GM19463 (cell line): ENCODE measurements at regions not wholly inside any gene's neighbourhood (a gene's known extent, or its start where the extent isn't known, plus 50 kb on each side); places are given as distances from the start of the nearest gene placed in this dataset.

ENCODE experiments used
- ATAC-seq: cut with Tn5 transposase; IDR thresholded peaks from one replicate; pipeline ENCODE4 v1.9.1; 2021; ENCODE audit warnings: mild to moderate bottlenecking, moderate library complexity; ENCODE audit not compliant: unreplicated experiment

GRCh38 chr9:115250621-115251032 lies 132.7 kb upstream of the TNC start:
- no peak for ATAC-seq

- no peak for ATAC-seq
Observed at GRCh38 chr9:115254287-115255180, 136.6 kb upstream of the TNC start.

- ATAC-seq, result no peak
Observed at GRCh38 chr9:115261656-115262081, 143.7 kb upstream of the TNC start.

- ATAC-seq, result peak; percentile 86
Observed at GRCh38 chr9:115262477-115262876, 144.5 kb upstream of the TNC start.

- ATAC-seq, result no peak
Observed at GRCh38 chr9:115262952-115263351, 145.0 kb upstream of the TNC start.

- no peak for ATAC-seq
Observed at GRCh38 chr9:115263371-115264075, 145.6 kb upstream of the TNC start.

GRCh38 chr9:115264313-115264712 lies 146.4 kb upstream of the TNC start:
- ATAC-seq, result no peak

GRCh38 chr9:115267790-115268189 lies 149.8 kb upstream of the TNC start:
- no peak for ATAC-seq

- no peak for ATAC-seq
Observed at GRCh38 chr9:115275753-115276152, 157.8 kb upstream of the TNC start.

- no peak for ATAC-seq
Observed at GRCh38 chr9:115276621-115277020, 158.7 kb upstream of the TNC start.

GRCh38 chr9:115277301-115277700 lies 159.3 kb upstream of the TNC start:
- ATAC-seq, result no peak

- ATAC-seq, result no peak
Observed at GRCh38 chr9:115278326-115279035, 160.5 kb upstream of the TNC start.

GRCh38 chr9:115283395-115283794 lies 165.4 kb upstream of the TNC start:
- ATAC-seq, result no peak

GRCh38 chr9:115285836-115286235 lies 167.9 kb upstream of the TNC start:
- ATAC-seq, result no peak

- ATAC-seq, result no peak
Observed at GRCh38 chr9:115286411-115286810, 168.5 kb upstream of the TNC start.

- ATAC-seq, result no peak
Observed at GRCh38 chr9:115289757-115290208, 171.8 kb upstream of the TNC start.

- no peak for ATAC-seq
Observed at GRCh38 chr9:115291841-115292240, 173.9 kb upstream of the TNC start.

GRCh38 chr9:115292584-115293279 lies 174.8 kb upstream of the TNC start:
- no peak for ATAC-seq

GRCh38 chr9:115295734-115296133 lies 177.8 kb upstream of the TNC start:
- no peak for ATAC-seq

GRCh38 chr9:115296831-115297565 lies 179.0 kb upstream of the TNC start:
- ATAC-seq, result no peak
